ENCODE measurements at regions not wholly inside any gene's neighbourhood (a gene's known extent, or its start where the extent isn't known, plus 50 kb on each side); places are given as distances from the start of the nearest gene placed in this dataset.
A peak's percentile ranks its signal among the peaks of the same experiment; 100 is the strongest.

DNA sequence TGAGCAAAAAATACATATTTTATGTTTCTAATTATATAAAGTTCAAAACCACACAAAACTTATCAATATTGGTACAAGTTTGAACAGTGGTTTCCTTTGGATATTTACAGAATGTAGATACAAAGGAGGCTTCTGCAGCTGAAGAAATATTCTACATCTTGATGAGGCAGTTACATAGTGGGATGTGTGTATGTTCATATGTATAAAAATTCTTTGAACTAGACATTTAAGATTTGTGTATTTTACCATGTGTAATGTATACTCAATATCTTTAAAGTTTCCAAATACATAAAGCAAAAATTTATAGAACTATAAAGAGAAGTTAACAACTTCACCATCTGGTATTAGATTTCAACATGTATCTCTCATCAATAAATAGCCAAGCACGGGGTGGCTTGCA, 80.7 kb upstream of the TNFSF4 start:
- no peaks in the 10 kb centered on the region for H3K27me3 ChIP-seq
- no peak overlapping the region for H3K27ac ChIP-seq
- no peaks in the 10 kb centered on the region for H3K36me3 ChIP-seq
- ATAC-seq (ENCODE audit: low FRiP score in 2 of 2) (no peak), DNase-seq (no peak)
- no peak for TF ChIP-seq POLR2A (IDR thresholded peaks at IDR 0.05)
- H3K4me1 ChIP-seq, result no peaks in the 10 kb centered on the region
- WGBS, 2 donors, result 93 to 95% methylated on average over 1 of the region's 1 CpG
- H3K4me3 ChIP-seq, result no peak overlapping the region
- no peaks in the 10 kb centered on the region for H3K9me3 ChIP-seq

DNA sequence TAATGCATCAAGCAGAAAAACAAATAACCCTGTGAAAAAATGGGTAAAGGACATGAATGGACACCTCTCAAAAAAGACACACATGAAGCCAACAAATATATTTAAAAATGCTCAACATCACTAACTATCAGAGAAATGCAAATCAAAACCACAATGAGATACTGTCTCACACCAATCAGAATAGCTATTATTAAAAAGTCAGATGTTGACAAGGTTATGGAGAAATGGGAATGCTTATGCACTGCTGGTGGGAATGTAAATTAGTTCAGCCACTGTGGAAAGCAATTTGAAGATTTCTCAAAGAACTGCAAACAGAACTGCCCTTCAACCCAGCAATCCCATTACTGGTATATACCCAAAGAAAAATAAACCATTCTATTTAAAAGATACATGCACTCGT, 86.6 kb upstream of the TNFSF4 start:
- Histone ChIP-seq H3K27ac (no peak overlapping the region), H3K4me3 (no peak overlapping the region), H3K36me3 (no peaks in the 10 kb centered on the region), H3K27me3 (no peaks in the 10 kb centered on the region), H3K9me3 (no peaks in the 10 kb centered on the region), H3K4me1 (no peaks in the 10 kb centered on the region)
- TF ChIP-seq POLR2AphosphoS5 (IDR thresholded peaks at IDR 0.05) (no peak), EP300 (IDR thresholded peaks at IDR 0.05) (no peak), POLR2A (IDR thresholded peaks at IDR 0.05) (no peak)
- TF ChIP-seq, protein P1, sequence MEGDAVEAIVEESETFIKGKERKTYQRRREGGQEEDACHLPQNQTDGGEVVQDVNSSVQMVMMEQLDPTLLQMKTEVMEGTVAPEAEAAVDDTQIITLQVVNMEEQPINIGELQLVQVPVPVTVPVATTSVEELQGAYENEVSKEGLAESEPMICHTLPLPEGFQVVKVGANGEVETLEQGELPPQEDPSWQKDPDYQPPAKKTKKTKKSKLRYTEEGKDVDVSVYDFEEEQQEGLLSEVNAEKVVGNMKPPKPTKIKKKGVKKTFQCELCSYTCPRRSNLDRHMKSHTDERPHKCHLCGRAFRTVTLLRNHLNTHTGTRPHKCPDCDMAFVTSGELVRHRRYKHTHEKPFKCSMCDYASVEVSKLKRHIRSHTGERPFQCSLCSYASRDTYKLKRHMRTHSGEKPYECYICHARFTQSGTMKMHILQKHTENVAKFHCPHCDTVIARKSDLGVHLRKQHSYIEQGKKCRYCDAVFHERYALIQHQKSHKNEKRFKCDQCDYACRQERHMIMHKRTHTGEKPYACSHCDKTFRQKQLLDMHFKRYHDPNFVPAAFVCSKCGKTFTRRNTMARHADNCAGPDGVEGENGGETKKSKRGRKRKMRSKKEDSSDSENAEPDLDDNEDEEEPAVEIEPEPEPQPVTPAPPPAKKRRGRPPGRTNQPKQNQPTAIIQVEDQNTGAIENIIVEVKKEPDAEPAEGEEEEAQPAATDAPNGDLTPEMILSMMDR (IDR thresholded peaks at IDR 0.05), result no peak
- no peak for DNase-seq
- no peak for ATAC-seq (ENCODE audit: low FRiP score in 2 of 2)
- WGBS, 2 donors, result 88 to 93% methylated on average over 1 of the region's 1 CpG

DNA sequence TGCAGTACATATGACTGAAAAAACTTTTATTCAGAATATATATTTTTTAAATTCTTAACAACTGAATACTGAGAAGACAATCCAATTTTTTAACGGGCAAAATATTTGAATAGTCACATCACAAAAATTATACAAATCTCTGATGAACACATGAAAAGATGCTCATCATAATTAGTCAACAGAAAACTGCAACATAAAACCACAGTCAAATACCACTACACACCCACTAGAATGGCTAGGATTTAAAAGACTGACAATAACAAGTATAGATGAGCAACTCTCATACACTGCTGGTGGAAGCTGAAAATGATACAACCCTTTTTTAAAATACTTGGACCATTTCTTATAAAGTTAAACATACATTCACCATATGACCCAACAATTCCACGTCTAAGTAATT, 87.7 kb upstream of the TNFSF4 start:
- WGBS, 2 donors, result 67 to 75% methylated on average over 2 of the region's 2 CpGs
- TF ChIP-seq POLR2AphosphoS5 (IDR thresholded peaks at IDR 0.05) (no peak), POLR2A (IDR thresholded peaks at IDR 0.05) (no peak), EP300 (IDR thresholded peaks at IDR 0.05) (no peak)
- TF ChIP-seq, protein P1 (IDR thresholded peaks at IDR 0.05), result no peak
- ATAC-seq (ENCODE audit: low FRiP score in 2 of 2) (no peak), DNase-seq (no peak)
- Histone ChIP-seq H3K27ac (no peak overlapping the region), H3K27me3 (no peaks in the 10 kb centered on the region), H3K4me1 (no peaks in the 10 kb centered on the region), H3K36me3 (no peaks in the 10 kb centered on the region), H3K4me3 (no peak overlapping the region), H3K9me3 (no peaks in the 10 kb centered on the region)

DNA sequence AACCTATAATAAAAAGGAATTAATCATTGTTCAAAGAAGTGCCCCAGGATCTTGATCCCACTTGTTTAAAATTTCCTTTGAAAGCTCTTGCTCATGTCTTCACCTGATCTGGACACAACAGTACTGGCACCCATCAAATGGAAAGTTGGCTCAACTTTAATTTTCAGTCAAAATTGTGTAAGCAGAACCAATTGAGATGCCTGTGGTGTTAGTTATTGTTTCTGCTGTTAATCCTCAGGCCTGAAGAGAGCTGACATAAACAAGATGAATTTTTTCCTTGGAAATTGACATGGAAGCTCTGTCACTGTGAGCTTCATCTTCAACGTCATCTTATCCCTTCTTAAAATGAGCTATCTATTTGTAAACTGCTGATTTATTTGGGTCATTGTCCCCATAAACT, 88.3 kb upstream of the TNFSF4 start:
- ATAC-seq (ENCODE audit: low FRiP score in 2 of 2) (no peak), DNase-seq (no peak)
- no peak overlapping the region for H3K27ac ChIP-seq
- no peak overlapping the region for H3K4me3 ChIP-seq
- TF ChIP-seq EP300 (IDR thresholded peaks at IDR 0.05), result no peak
- TF ChIP-seq, protein P1 (IDR thresholded peaks at IDR 0.05), result no peak
- TF ChIP-seq POLR2AphosphoS5 (IDR thresholded peaks at IDR 0.05), result no peak
- TF ChIP-seq POLR2A (IDR thresholded peaks at IDR 0.05), result no peak
- H3K4me1 ChIP-seq, result no peaks in the 10 kb centered on the region
- 75 to 87% methylated on average over 1 of the region's 1 CpG for WGBS, 2 donors
- H3K36me3 ChIP-seq, result no peaks in the 10 kb centered on the region
- H3K9me3 ChIP-seq, result no peaks in the 10 kb centered on the region
- no peaks in the 10 kb centered on the region for H3K27me3 ChIP-seq

DNA sequence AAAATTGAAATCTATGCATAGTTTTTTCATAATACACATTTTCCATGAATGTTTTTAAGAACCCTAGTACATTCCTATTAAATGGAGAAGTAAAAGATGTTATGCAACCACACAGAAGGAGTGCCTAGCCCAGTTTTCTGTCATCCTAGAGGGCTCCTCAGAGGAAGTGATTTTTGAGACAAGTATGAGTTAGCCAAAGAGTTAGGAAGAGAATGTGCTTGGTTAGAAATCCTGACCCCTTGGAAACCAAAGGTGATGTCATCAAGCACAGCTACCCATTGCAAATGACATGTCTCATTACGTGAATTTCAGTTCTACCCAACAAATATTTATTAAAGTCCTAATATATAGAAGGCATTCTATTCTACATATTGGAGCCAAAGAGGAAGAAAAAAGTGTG, 88.9 kb upstream of the TNFSF4 start:
- peak in 1 of 2 donors; percentile 77 for ATAC-seq (ENCODE audit: low FRiP score in 2 of 2)
- 83 to 91% methylated on average over 1 of the region's 1 CpG for WGBS, 2 donors
- Histone ChIP-seq H3K4me3 (no peak overlapping the region), H3K4me1 (no peaks in the 10 kb centered on the region), H3K36me3 (no peaks in the 10 kb centered on the region), H3K9me3 (no peaks in the 10 kb centered on the region), H3K27me3 (no peaks in the 10 kb centered on the region), H3K27ac (no peak overlapping the region)
- TF ChIP-seq EP300 (IDR thresholded peaks at IDR 0.05) (no peak), POLR2A (IDR thresholded peaks at IDR 0.05) (no peak), POLR2AphosphoS5 (IDR thresholded peaks at IDR 0.05) (no peak)
- TF ChIP-seq, protein P1 (IDR thresholded peaks at IDR 0.05), result no peak
- no peak for DNase-seq

All from upper lobe of left lung (tissue), 6 donors.